Sigmoid colon (tissue), 4 donors: ENCODE measurements at regions not wholly inside any gene's neighbourhood (a gene's known extent, or its start where the extent isn't known, plus 50 kb on each side); places are given as distances from the start of the nearest gene placed in this dataset.

Experiments used
- CTCF ChIP-seq, 4 experiments: fragments of 450-650 bp in 3 of 4; fragments of 200-600 bp in 1 of 4; IDR thresholded peaks; one replicate each; pipeline ENCODE4 v1.5.1; 2016 to 2019; ENCODE audit warnings: antibody characterized with exemption in 4 of 4, mild to moderate bottlenecking in 3 of 4, moderate library complexity in 2 of 4
- EP300 ChIP-seq, 4 donors: sonication (generic); formaldehyde crosslinking; IDR thresholded peaks; one replicate each; pipeline ENCODE4 v1.6.1; 2017; ENCODE audit warnings: antibody characterized with exemption in 4 of 4
- POLR2A ChIP-seq, 2 donors: fragments of 450-650 bp; IDR thresholded peaks; one replicate each; pipeline ENCODE4 v1.6.1; 2016; ENCODE audit warnings: antibody characterized with exemption in 2 of 2, mild to moderate bottlenecking in 2 of 2, moderate library complexity in 2 of 2
- POLR2AphosphoS5 ChIP-seq, 4 donors: sonication (generic); formaldehyde crosslinking; IDR thresholded peaks; one replicate each; pipeline ENCODE4 v1.6.1; 2017; ENCODE audit warnings: antibody characterized with exemption in 4 of 4

- TF ChIP-seq POLR2A (IDR thresholded peaks at IDR 0.05) (no peak), CTCF (IDR thresholded peaks at IDR 0.05) (no peak), EP300 (IDR thresholded peaks at IDR 0.05) (no peak), POLR2AphosphoS5 (IDR thresholded peaks at IDR 0.05) (no peak)
These were observed 230.7 kb downstream of the KCNA4 start for GRCh38 chr11:29786092-29786491.
